Kidney glomerular epithelial cell (primary cell): ENCODE measurements at regions not wholly inside any gene's neighbourhood (a gene's known extent, or its start where the extent isn't known, plus 50 kb on each side); places are given as distances from the start of the nearest gene placed in this dataset.
"Not testable (repeated sequence)": the region's sequence is repeated elsewhere in the genome, so short reads cannot be mapped to it uniquely, and the experiment has no call there.

ENCODE experiments used
- DNase-seq: peaks from one replicate; lab custom pipeline; 2025; lab: John Stamatoyannopoulos, UW

GRCh38 chr3:8001712-8002111 lies 499.9 kb upstream of the LMCD1 start:
- no peak for DNase-seq

GRCh38 chr3:8011902-8012301 lies 489.7 kb upstream of the LMCD1 start:
- DNase-seq = no peak

- DNase-seq = no peak
These were observed 481.4 kb upstream of the LMCD1 start for GRCh38 chr3:8020047-8020841.

GRCh38 chr3:8027954-8028353 lies 473.7 kb upstream of the LMCD1 start:
- DNase-seq = no peak

- DNase-seq = no peak
These were observed 451.3 kb upstream of the LMCD1 start for GRCh38 chr3:8050283-8050682.

GRCh38 chr3:8052659-8053058 lies 449.0 kb upstream of the LMCD1 start:
- no peak for DNase-seq

GRCh38 chr3:8068135-8068534 lies 433.5 kb upstream of the LMCD1 start:
- not testable (repeated sequence) for DNase-seq

GRCh38 chr3:8069471-8069870 lies 432.2 kb upstream of the LMCD1 start:
- no peak for DNase-seq

GRCh38 chr3:8070011-8070410 lies 431.6 kb upstream of the LMCD1 start:
- DNase-seq = no peak

- not testable (repeated sequence) for DNase-seq
These were observed 426.9 kb upstream of the LMCD1 start for GRCh38 chr3:8074740-8075139.

- DNase-seq = no peak
These were observed 424.5 kb upstream of the LMCD1 start for GRCh38 chr3:8077126-8077525.

- DNase-seq = no peak
These were observed 421.2 kb upstream of the LMCD1 start for GRCh38 chr3:8080464-8080863.

GRCh38 chr3:8085498-8085897 lies 416.1 kb upstream of the LMCD1 start:
- no peak for DNase-seq

- DNase-seq = no peak
These were observed 413.7 kb upstream of the LMCD1 start for GRCh38 chr3:8087951-8088350.

GRCh38 chr3:8094415-8094814 lies 407.2 kb upstream of the LMCD1 start:
- no peak for DNase-seq

GRCh38 chr3:8095724-8096123 lies 405.9 kb upstream of the LMCD1 start:
- DNase-seq = no peak

- DNase-seq = no peak
These were observed 403.9 kb upstream of the LMCD1 start for GRCh38 chr3:8097690-8098089.

GRCh38 chr3:8103954-8104353 lies 397.7 kb upstream of the LMCD1 start:
- DNase-seq = no peak

- no peak for DNase-seq
These were observed 394.7 kb upstream of the LMCD1 start for GRCh38 chr3:8106921-8107320.

GRCh38 chr3:8110966-8111798 lies 390.4 kb upstream of the LMCD1 start:
- DNase-seq = peak; percentile 66

GRCh38 chr3:8112587-8112986 lies 389.0 kb upstream of the LMCD1 start:
- DNase-seq = no peak

GRCh38 chr3:8113626-8114025 lies 388.0 kb upstream of the LMCD1 start:
- DNase-seq = no peak

- DNase-seq = no peak
These were observed 372.9 kb upstream of the LMCD1 start for GRCh38 chr3:8128686-8129085.
